A673 (cell line): ENCODE measurements at regions not wholly inside any gene's neighbourhood (a gene's known extent, or its start where the extent isn't known, plus 50 kb on each side); places are given as distances from the start of the nearest gene placed in this dataset.

Source experiments
- EZH2 ChIP-seq: fragments of 200-600 bp; sonication (generic); IDR thresholded peaks from 2 replicates; pipeline ENCODE4 v1.6.1; 2017; ENCODE audit warnings: borderline replicate concordance, low read depth, mild to moderate bottlenecking, mixed read lengths, antibody characterized with exemption, low read length; ENCODE audit not compliant: poor library complexity, severe bottlenecking
- TF ChIP-seq, protein P1 (sequence below): fragments of 300-800, 200-600 bp; sonication (generic); conservative IDR thresholded peaks from 2 replicates; pipeline ENCODE4 v1.5.1; 2017; ENCODE audit warnings: low read depth, mild to moderate bottlenecking, antibody characterized with exemption, low read length, moderate library complexity, mixed read lengths

DNA sequence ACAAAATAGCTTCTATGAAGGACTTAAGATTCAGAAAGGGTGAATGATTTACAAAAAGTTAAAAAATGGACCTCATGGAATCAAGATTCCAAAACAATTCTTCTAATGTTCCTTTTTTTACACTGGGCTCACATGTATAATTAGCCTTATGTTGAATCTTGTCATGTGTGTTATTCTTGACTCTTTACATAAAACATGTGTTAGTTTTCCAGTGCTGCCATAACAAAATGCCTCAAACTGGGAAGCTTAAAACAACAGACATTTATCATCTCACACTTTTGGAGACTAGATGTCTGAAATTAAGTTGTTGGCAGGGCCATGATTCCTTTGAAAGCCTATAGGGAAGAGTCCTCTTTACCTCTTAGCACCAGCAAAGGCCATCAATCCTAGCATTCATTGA lies 192.5 kb upstream of the SORCS1 start:
- TF ChIP-seq, protein P1, sequence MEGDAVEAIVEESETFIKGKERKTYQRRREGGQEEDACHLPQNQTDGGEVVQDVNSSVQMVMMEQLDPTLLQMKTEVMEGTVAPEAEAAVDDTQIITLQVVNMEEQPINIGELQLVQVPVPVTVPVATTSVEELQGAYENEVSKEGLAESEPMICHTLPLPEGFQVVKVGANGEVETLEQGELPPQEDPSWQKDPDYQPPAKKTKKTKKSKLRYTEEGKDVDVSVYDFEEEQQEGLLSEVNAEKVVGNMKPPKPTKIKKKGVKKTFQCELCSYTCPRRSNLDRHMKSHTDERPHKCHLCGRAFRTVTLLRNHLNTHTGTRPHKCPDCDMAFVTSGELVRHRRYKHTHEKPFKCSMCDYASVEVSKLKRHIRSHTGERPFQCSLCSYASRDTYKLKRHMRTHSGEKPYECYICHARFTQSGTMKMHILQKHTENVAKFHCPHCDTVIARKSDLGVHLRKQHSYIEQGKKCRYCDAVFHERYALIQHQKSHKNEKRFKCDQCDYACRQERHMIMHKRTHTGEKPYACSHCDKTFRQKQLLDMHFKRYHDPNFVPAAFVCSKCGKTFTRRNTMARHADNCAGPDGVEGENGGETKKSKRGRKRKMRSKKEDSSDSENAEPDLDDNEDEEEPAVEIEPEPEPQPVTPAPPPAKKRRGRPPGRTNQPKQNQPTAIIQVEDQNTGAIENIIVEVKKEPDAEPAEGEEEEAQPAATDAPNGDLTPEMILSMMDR = no peak
- no peak for TF ChIP-seq EZH2
